Vagina (tissue), 2 donors: ENCODE measurements at regions not wholly inside any gene's neighbourhood (a gene's known extent, or its start where the extent isn't known, plus 50 kb on each side); places are given as distances from the start of the nearest gene placed in this dataset.

ENCODE experiments used
- CTCF ChIP-seq, 3 experiments: fragments of 450-650 bp in 2 of 3; fragments of 200-600 bp in 1 of 3; sonication (generic) in 1 of 3; IDR thresholded peaks; one replicate each; pipeline ENCODE4 v1.5.1; 2017 to 2019; ENCODE audit warnings: antibody characterized with exemption in 3 of 3, mild to moderate bottlenecking in 2 of 3, moderate library complexity in 2 of 3
- POLR2AphosphoS5 ChIP-seq, 2 donors: sonication (generic); formaldehyde crosslinking; IDR thresholded peaks; one replicate each; pipeline ENCODE4 v1.9.0; 2017; ENCODE audit warnings: antibody characterized with exemption in 2 of 2, mild to moderate bottlenecking in 2 of 2, low read depth in 1 of 2; ENCODE audit not compliant: insufficient read depth in 1 of 2

GRCh38 chr13:67464154-67464553, 234.0 kb upstream of the PCDH9 start:
- TF ChIP-seq CTCF (IDR thresholded peaks at IDR 0.05) (no peak), POLR2AphosphoS5 (IDR thresholded peaks at IDR 0.05; ENCODE audit: insufficient read depth in 1 of 2, low read depth in 1 of 2) (no peak)
